KMS-11 (cell line): ENCODE measurements at regions not wholly inside any gene's neighbourhood (a gene's known extent, or its start where the extent isn't known, plus 50 kb on each side); places are given as distances from the start of the nearest gene placed in this dataset.

Experiments
- H2AFZ ChIP-seq: fragments of 200-600 bp; sonication (generic); 2 replicates; pipeline ENCODE4 v1.6.1; 2016; ENCODE audit warnings: antibody characterized with exemption, mixed run types, low read depth
- H3K27ac ChIP-seq: fragments of 200-600 bp; sonication (generic); 2 replicates; pipeline ENCODE4 v1.6.1; 2016; ENCODE audit warnings: mild to moderate bottlenecking, mixed run types
- H3K27me3 ChIP-seq: fragments of 200-600 bp; sonication (generic); 2 replicates; pipeline ENCODE4 v1.6.1; 2017; ENCODE audit warnings: mild to moderate bottlenecking, low read depth, mixed run types, moderate library complexity; ENCODE audit not compliant: insufficient read depth
- H3K36me3 ChIP-seq: fragments of 200-600 bp; sonication (generic); 2 replicates; pipeline ENCODE4 v1.6.1; 2017; ENCODE audit warnings: mild to moderate bottlenecking, mixed run types; ENCODE audit not compliant: insufficient read depth
- H3K4me1 ChIP-seq: fragments of 200-600 bp; sonication (generic); 2 replicates; pipeline ENCODE4 v1.6.1; 2016; ENCODE audit warnings: mild to moderate bottlenecking, low read depth, mixed run types; ENCODE audit not compliant: poor library complexity, severe bottlenecking
- H3K4me2 ChIP-seq: fragments of 200-600 bp; sonication (generic); 2 replicates; pipeline ENCODE4 v1.7.0; 2016; ENCODE audit warnings: mild to moderate bottlenecking, mixed run types
- H3K4me3 ChIP-seq: fragments of 200-600 bp; sonication (generic); IDR thresholded peaks from 2 replicates; pipeline ENCODE4 v1.6.1; 2017; ENCODE audit warnings: low read depth, low read length, mixed read lengths; ENCODE audit not compliant: insufficient read depth
- H3K79me2 ChIP-seq: fragments of 200-600 bp; sonication (generic); 2 replicates; pipeline ENCODE4 v1.6.1; 2016; ENCODE audit warnings: low read depth, mixed run types; ENCODE audit not compliant: insufficient read depth
- H3K9ac ChIP-seq: fragments of 200-600 bp; sonication (generic); 2 replicates; pipeline ENCODE4 v1.6.1; 2016; ENCODE audit warnings: mild to moderate bottlenecking, mixed run types
- H4K20me1 ChIP-seq: fragments of 200-600 bp; sonication (generic); 2 replicates; pipeline ENCODE4 v1.6.1; 2016; ENCODE audit warnings: mild to moderate bottlenecking, mixed run types; ENCODE audit not compliant: insufficient read depth
- TF ChIP-seq, protein P1 (sequence below): fragments of 200-600 bp; sonication (generic); conservative IDR thresholded peaks from 2 replicates; pipeline ENCODE4 v1.6.1; 2017; ENCODE audit warnings: low read depth, mild to moderate bottlenecking, antibody characterized with exemption, low read length, moderate library complexity, mixed read lengths

- Histone ChIP-seq H3K79me2 (no peaks in the 10 kb centered on the region), H3K27ac (no peak overlapping the region), H3K4me1 (no peaks in the 10 kb centered on the region), H3K9ac (no peak overlapping the region), H4K20me1 (no peaks in the 10 kb centered on the region), H3K4me2 (no peak overlapping the region), H3K4me3 (no peak overlapping the region), H3K27me3 (no peaks in the 10 kb centered on the region), H2AFZ (no peak overlapping the region), H3K36me3 (no peaks in the 10 kb centered on the region)
- TF ChIP-seq, protein P1, sequence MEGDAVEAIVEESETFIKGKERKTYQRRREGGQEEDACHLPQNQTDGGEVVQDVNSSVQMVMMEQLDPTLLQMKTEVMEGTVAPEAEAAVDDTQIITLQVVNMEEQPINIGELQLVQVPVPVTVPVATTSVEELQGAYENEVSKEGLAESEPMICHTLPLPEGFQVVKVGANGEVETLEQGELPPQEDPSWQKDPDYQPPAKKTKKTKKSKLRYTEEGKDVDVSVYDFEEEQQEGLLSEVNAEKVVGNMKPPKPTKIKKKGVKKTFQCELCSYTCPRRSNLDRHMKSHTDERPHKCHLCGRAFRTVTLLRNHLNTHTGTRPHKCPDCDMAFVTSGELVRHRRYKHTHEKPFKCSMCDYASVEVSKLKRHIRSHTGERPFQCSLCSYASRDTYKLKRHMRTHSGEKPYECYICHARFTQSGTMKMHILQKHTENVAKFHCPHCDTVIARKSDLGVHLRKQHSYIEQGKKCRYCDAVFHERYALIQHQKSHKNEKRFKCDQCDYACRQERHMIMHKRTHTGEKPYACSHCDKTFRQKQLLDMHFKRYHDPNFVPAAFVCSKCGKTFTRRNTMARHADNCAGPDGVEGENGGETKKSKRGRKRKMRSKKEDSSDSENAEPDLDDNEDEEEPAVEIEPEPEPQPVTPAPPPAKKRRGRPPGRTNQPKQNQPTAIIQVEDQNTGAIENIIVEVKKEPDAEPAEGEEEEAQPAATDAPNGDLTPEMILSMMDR, result no peak
Observed at GRCh38 chr6:60695232-60695631, 1590.8 kb downstream of the KHDRBS2 start.

GRCh38 chr6:60687085-60687484, 1598.9 kb downstream of the KHDRBS2 start:
- Histone ChIP-seq H3K79me2 (no peaks in the 10 kb centered on the region), H3K9ac (no peak overlapping the region), H3K4me3 (no peak overlapping the region), H3K27ac (no peak overlapping the region), H3K27me3 (no peaks in the 10 kb centered on the region), H4K20me1 (no peaks in the 10 kb centered on the region), H2AFZ (no peak overlapping the region), H3K36me3 (no peaks in the 10 kb centered on the region), H3K4me2 (no peak overlapping the region), H3K4me1 (no peaks in the 10 kb centered on the region)
- TF ChIP-seq, protein P1, result no peak

- TF ChIP-seq, protein P1, result no peak
- Histone ChIP-seq H3K9ac (no peak overlapping the region), H3K27me3 (no peaks in the 10 kb centered on the region), H3K4me1 (no peaks in the 10 kb centered on the region), H3K27ac (no peak overlapping the region), H4K20me1 (no peaks in the 10 kb centered on the region), H2AFZ (no peak overlapping the region), H3K4me3 (no peak overlapping the region), H3K36me3 (no peaks in the 10 kb centered on the region), H3K79me2 (no peaks in the 10 kb centered on the region), H3K4me2 (no peak overlapping the region)
Observed at GRCh38 chr6:60681806-60682205, 1604.2 kb downstream of the KHDRBS2 start.

DNA sequence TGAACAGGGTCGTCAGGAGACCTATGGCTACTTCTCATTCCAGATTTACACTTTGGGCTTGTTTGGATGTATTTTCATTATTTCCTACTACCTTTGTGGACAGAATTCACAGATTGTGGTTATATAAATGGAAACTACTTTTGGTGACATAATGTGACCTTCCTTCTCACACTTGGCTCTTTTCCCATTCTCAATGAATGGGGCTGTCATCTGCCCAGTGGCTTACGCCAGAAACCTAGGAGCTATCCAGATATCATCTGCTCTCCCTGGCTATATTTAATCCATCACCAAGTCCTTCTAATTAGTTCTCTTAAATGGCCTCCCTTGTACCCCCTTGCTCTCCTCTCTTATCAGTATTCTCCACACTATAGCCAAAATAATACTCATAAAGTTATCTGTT, 1606.8 kb downstream of the KHDRBS2 start:
- Histone ChIP-seq H3K4me2 (no peak overlapping the region), H3K27ac (no peak overlapping the region), H2AFZ (no peak overlapping the region), H3K4me1 (no peaks in the 10 kb centered on the region), H3K79me2 (no peaks in the 10 kb centered on the region), H3K27me3 (no peaks in the 10 kb centered on the region), H3K9ac (no peak overlapping the region), H3K36me3 (no peaks in the 10 kb centered on the region), H3K4me3 (no peak overlapping the region), H4K20me1 (no peaks in the 10 kb centered on the region)
- TF ChIP-seq, protein P1, result no peak
